Islet precursor cell (in vitro differentiated cells): ENCODE measurements at regions not wholly inside any gene's neighbourhood (a gene's known extent, or its start where the extent isn't known, plus 50 kb on each side); places are given as distances from the start of the nearest gene placed in this dataset.
A peak's percentile ranks its signal among the peaks of the same experiment; 100 is the strongest.

Experiments used
- DNase-seq: peaks from one replicate; pipeline ENCODE4 v3.0.0-alpha.2; 2018

- DNase-seq: peak; percentile 39
Measured at GRCh38 chr17:77737442-77738265, 220.8 kb upstream of the TNRC6C start.

GRCh38 chr17:77738751-77739531 is 219.6 kb upstream of the TNRC6C start:
- DNase-seq: peak; percentile 47

GRCh38 chr17:77740481-77740880 is 218.0 kb upstream of the TNRC6C start:
- DNase-seq: peak; percentile 43

GRCh38 chr17:77741109-77741508 is 217.4 kb upstream of the TNRC6C start:
- DNase-seq: peak; percentile 70

- no peak for DNase-seq
Measured at GRCh38 chr17:77742579-77742978, 215.9 kb upstream of the TNRC6C start.

- DNase-seq: no peak
Measured at GRCh38 chr17:77744066-77744988, 214.2 kb upstream of the TNRC6C start.

- no peak for DNase-seq
Measured at GRCh38 chr17:77745702-77746101, 212.8 kb upstream of the TNRC6C start.

GRCh38 chr17:77746393-77746792 is 212.1 kb upstream of the TNRC6C start:
- no peak for DNase-seq

GRCh38 chr17:77746896-77747554 is 211.5 kb upstream of the TNRC6C start:
- no peak for DNase-seq

GRCh38 chr17:77748436-77748835 is 210.1 kb upstream of the TNRC6C start:
- DNase-seq: peak; percentile 44

GRCh38 chr17:77749321-77749751 is 209.2 kb upstream of the TNRC6C start:
- peak; percentile 59 for DNase-seq

GRCh38 chr17:77749989-77750388 is 208.5 kb upstream of the TNRC6C start:
- peak; percentile 35 for DNase-seq

- peak; percentile 48 for DNase-seq
Measured at GRCh38 chr17:77750427-77751043, 208.0 kb upstream of the TNRC6C start.

- DNase-seq: peak; percentile 35
Measured at GRCh38 chr17:77753246-77753645, 205.3 kb upstream of the TNRC6C start.

- DNase-seq: peak; percentile 44
Measured at GRCh38 chr17:77753691-77754245, 204.7 kb upstream of the TNRC6C start.

GRCh38 chr17:77754956-77755355 is 203.5 kb upstream of the TNRC6C start:
- peak; percentile 33 for DNase-seq

GRCh38 chr17:77755410-77755963 is 203.0 kb upstream of the TNRC6C start:
- no peak for DNase-seq

- no peak for DNase-seq
Measured at GRCh38 chr17:77756028-77756427, 202.5 kb upstream of the TNRC6C start.

- no peak for DNase-seq
Measured at GRCh38 chr17:77756846-77757560, 201.5 kb upstream of the TNRC6C start.

GRCh38 chr17:77757561-77757898 is 201.0 kb upstream of the TNRC6C start:
- DNase-seq: no peak

GRCh38 chr17:77763023-77763422 is 195.5 kb upstream of the TNRC6C start:
- no peak for DNase-seq
